HCT116 (cell line): ENCODE measurements at regions not wholly inside any gene's neighbourhood (a gene's known extent, or its start where the extent isn't known, plus 50 kb on each side); places are given as distances from the start of the nearest gene placed in this dataset.

Experiments used
- ATAC-seq: fragments of 200-7000 bp; cut with Tn5 transposase; 2 replicates; pipeline ENCODE4 v1.9.1; 2020; ENCODE audit warnings: mild to moderate bottlenecking, moderate library complexity
- BruUV-seq: library from RNA; stranded (reverse); fragments of 400-500 nt; replicated peaks from 2 replicates; lab custom pipeline; 2021; lab: Mats Ljungman, UMichigan
- CTCF ChIA-PET: fragments of 300-600 bp; sonication (Branson Sonifier 250); formaldehyde crosslinking; loops from one replicate; lab custom pipeline; 2021; ENCODE audit warnings: antibody characterized with exemption; lab: Charles Lee
- POLR2A ChIA-PET: fragments of 300-600, 350-600 bp; sonication (Branson Sonifier 250); formaldehyde crosslinking; loops from one replicate; lab custom pipeline; 2021; ENCODE audit warnings: antibody characterized with exemption; lab: Charles Lee
- RAD21 ChIA-PET, 2 experiments: fragments of 300-600 bp; sonication (Branson Sonifier 250); formaldehyde crosslinking; loops; one replicate each; lab custom pipeline; 2023; ENCODE audit warnings: low total read pairs in 2 of 2; ENCODE audit not compliant: uncharacterized antibody in 2 of 2, unreplicated experiment in 2 of 2, low non-redundant PET in 1 of 2; lab: Charles Lee
- DNase-seq: peaks from one replicate; pipeline ENCODE4 v3.0.0-alpha.2; 2010; ENCODE audit warnings: low read depth, low spot score
- H2AFZ ChIP-seq: fragments of 200-600 bp; shearing (Covaris generic), sonication (generic); 2 replicates; pipeline ENCODE4 v1.6.1; 2017; ENCODE audit warnings: low read depth, mixed run types, mixed read lengths, antibody characterized with exemption, low read length; ENCODE audit not compliant: poor library complexity, severe bottlenecking
- H3K27ac ChIP-seq: 2 replicates; pipeline ENCODE4 v1.5.1; 2012; ENCODE audit warnings: low read depth, low read length
- H3K27me3 ChIP-seq: fragments of 200-600 bp; sonication (generic); 2 replicates; pipeline ENCODE4 v1.6.1; 2016; ENCODE audit warnings: mixed run types, low read length, mixed read lengths; ENCODE audit not compliant: insufficient read depth
- H3K36me3 ChIP-seq, 2 experiments: fragments of 200-500 bp in 1 of 2; fragments of 200-600 bp in 1 of 2; sonication (Bioruptor generic) in 1 of 2; sonication (generic) in 1 of 2; 2 replicates each; pipeline versions ENCODE4 v1.5.1 to v1.6.1; 2014 to 2016; ENCODE audit warnings: low read length in 2 of 2, inconsistent platforms in 1 of 2, mixed read lengths in 1 of 2, mixed run types in 1 of 2; ENCODE audit not compliant: insufficient read depth in 2 of 2, control insufficient read depth in 1 of 2
- H3K4me1 ChIP-seq, 2 experiments: fragments of 200-600 bp in 1 of 2; sonication (generic) in 1 of 2; 2 replicates each; pipeline versions ENCODE4 v1.5.1 to v1.6.1; 2012 to 2017; ENCODE audit warnings: low read length in 2 of 2, inconsistent platforms in 1 of 2, mild to moderate bottlenecking in 1 of 2, mixed read lengths in 1 of 2, mixed run types in 1 of 2, moderate library complexity in 1 of 2; ENCODE audit not compliant: insufficient read depth in 2 of 2, control insufficient read depth in 1 of 2
- H3K4me2 ChIP-seq: fragments of 200-600 bp; sonication (generic); 2 replicates; pipeline ENCODE4 v1.6.1; 2017; ENCODE audit warnings: mixed run types, low read length, mixed read lengths
- H3K4me3 ChIP-seq, 2 experiments: fragments of 200-600 bp in 1 of 2; sonication (generic) in 1 of 2; replicated peaks in 1 of 2; 2 replicates each; pipeline ENCODE4 v1.5.1; 2011 to 2016; ENCODE audit warnings: low read length in 2 of 2, control low read depth in 1 of 2, low read depth in 1 of 2, mild to moderate bottlenecking in 1 of 2, mixed read lengths in 1 of 2, mixed run types in 1 of 2
- H3K79me2 ChIP-seq: fragments of 200-600 bp; sonication (generic); 2 replicates; pipeline ENCODE4 v1.6.1; 2017; ENCODE audit warnings: mild to moderate bottlenecking, mixed run types, low read length, moderate library complexity, mixed read lengths; ENCODE audit not compliant: insufficient read depth
- H3K9ac ChIP-seq: fragments of 200-600 bp; sonication (generic); 2 replicates; pipeline ENCODE4 v1.6.1; 2016; ENCODE audit warnings: low read length, mixed read lengths
- H3K9me2 ChIP-seq: fragments of 200-600 bp; sonication (generic), shearing (Covaris generic); 2 replicates; pipeline ENCODE4 v1.6.1; 2017; ENCODE audit warnings: mixed run types, mild to moderate bottlenecking, moderate library complexity; ENCODE audit not compliant: insufficient read depth
- H3K9me3 ChIP-seq, 2 experiments: fragments of 200-500 bp in 1 of 2; fragments of 200-600 bp in 1 of 2; sonication (Bioruptor generic) in 1 of 2; sonication (generic) in 1 of 2; 2 replicates each; pipeline ENCODE4 v1.6.1; 2014 to 2017; ENCODE audit warnings: low read length in 2 of 2, mixed read lengths in 2 of 2, inconsistent platforms in 1 of 2, low read depth in 1 of 2, mild to moderate bottlenecking in 1 of 2, mixed run types in 1 of 2, moderate library complexity in 1 of 2; ENCODE audit not compliant: control insufficient read depth in 1 of 2, insufficient read depth in 1 of 2
- H4K20me1 ChIP-seq: fragments of 200-600 bp; sonication (generic), shearing (Covaris generic); 2 replicates; pipeline ENCODE4 v1.6.1; 2017; ENCODE audit warnings: mixed run types, mild to moderate bottlenecking, moderate library complexity; ENCODE audit not compliant: insufficient read depth
- CEBPB ChIP-seq: IDR thresholded peaks from 2 replicates; pipeline ENCODE4 v1.6.1; 2012; ENCODE audit warnings: low read depth
- EZH2 ChIP-seq: fragments of 200-600 bp; sonication (generic); IDR thresholded peaks from 2 replicates; pipeline ENCODE4 v1.6.1; 2017; ENCODE audit warnings: antibody characterized with exemption, mixed run types
- POLR2A ChIP-seq: IDR thresholded peaks from 2 replicates; pipeline ENCODE4 v1.7.0; 2011; ENCODE audit warnings: borderline replicate concordance; ENCODE audit not compliant: insufficient read depth, insufficient read length; ENCODE audit errors: extremely low read depth
- POLR2AphosphoS5 ChIP-seq: IDR thresholded peaks from 2 replicates; pipeline ENCODE4 v1.6.1; 2011; ENCODE audit warnings: mild to moderate bottlenecking, low read depth, low read length, moderate library complexity
- RAD21 ChIP-seq: IDR thresholded peaks from 2 replicates; pipeline ENCODE4 v1.6.1; 2012; ENCODE audit warnings: low read depth, mild to moderate bottlenecking
- SIN3A ChIP-seq: IDR thresholded peaks from 2 replicates; pipeline ENCODE4 v1.6.1; 2012; ENCODE audit warnings: low read depth
- ZNF274 ChIP-seq: fragments of 200-500 bp; sonication (Bioruptor generic); IDR thresholded peaks from 2 replicates; pipeline ENCODE4 v1.6.1; 2014; ENCODE audit warnings: mild to moderate bottlenecking, low read depth, low read length, inconsistent platforms
- intact Hi-C: fragments of 100-400 bp; cut with micrococcal nuclease; formaldehyde crosslinking; loops from 2 replicates; pipeline ENCODE4 v1.10.0; 2022
- TF ChIP-seq, protein P1 (sequence below), 3 experiments: fragments of 200-600 bp in 1 of 3; sonication (generic) in 1 of 3; IDR thresholded peaks in 2 of 3; conservative IDR thresholded peaks in 1 of 3; 2 replicates each; pipeline ENCODE4 v1.5.1; 2012 to 2017; ENCODE audit warnings: low read depth in 2 of 3, low read length in 2 of 3, antibody characterized with exemption in 1 of 3, borderline replicate concordance in 1 of 3, control low read depth in 1 of 3, mild to moderate bottlenecking in 1 of 3, mixed read lengths in 1 of 3, mixed run types in 1 of 3, moderate library complexity in 1 of 3; ENCODE audit not compliant: insufficient read depth in 1 of 3
- TF ChIP-seq, protein P2 (sequence below): IDR thresholded peaks from 2 replicates; pipeline ENCODE4 v1.6.1; 2012
- TF ChIP-seq, protein P3 (sequence below): IDR thresholded peaks from 2 replicates; pipeline ENCODE4 v1.6.1; 2012; ENCODE audit warnings: low read depth

DNA sequence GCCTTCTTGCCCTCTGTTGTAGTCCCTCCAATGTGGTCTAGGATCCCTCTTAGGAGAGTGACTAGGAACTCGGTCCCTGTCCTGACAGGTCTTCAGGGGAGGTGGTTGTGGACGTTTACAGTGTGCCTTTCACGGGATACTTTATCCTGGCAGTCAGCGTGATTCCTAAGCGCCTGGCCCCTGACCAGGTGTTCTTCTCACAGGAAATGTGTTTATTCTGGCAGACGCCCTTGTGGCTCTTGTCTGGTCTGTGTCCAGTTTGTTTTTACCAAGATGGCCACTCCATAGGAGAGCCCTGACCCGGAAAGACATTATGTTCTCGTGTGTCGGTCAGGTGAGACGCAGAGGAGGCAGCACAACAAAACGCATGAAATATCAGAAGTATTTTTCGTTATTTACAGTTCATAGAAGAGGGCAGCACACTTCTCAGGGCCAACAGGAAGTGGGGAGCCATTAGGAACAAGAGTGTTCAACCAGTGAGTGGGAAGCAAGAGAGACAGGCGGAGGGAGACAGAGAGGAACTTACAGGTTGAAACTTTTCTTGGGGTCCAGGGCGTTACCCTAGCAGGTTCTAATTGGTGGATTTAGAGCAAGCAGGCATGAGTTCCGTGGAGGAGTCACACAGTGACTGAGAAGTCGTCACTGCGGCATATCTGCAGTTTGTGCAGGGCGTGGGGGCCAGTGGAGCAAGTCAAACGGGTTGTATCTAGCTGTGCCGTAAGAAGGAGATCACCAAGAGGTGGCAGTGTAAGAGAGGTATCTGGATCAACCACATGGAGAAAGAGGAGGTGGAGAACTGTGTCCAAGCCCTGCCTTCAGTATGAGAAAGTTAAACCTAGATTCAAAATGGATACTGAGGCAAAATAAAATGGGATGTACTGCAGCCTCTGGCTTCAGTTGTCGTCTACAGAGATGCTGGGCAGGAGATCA is 412.9 kb downstream of the ZSWIM6 start:
- Histone ChIP-seq H3K27ac (no peak overlapping the region), H3K9me3 (no peaks in the 10 kb centered on the region), H2AFZ (no peak overlapping the region), H3K4me1 (no peaks in the 10 kb centered on the region), H3K27me3 (peaks cover 3% of the 10 kb centered on the region; the same call in 1 of the 2 replicates)
- peak; percentile 85 for ATAC-seq
- no TSS peak for BruUV-seq
- no peak for TF ChIP-seq SIN3A
- TF ChIP-seq RAD21 = peak; percentile 34; the same call in 1 of the 2 replicates
- TF ChIP-seq, protein P1, sequence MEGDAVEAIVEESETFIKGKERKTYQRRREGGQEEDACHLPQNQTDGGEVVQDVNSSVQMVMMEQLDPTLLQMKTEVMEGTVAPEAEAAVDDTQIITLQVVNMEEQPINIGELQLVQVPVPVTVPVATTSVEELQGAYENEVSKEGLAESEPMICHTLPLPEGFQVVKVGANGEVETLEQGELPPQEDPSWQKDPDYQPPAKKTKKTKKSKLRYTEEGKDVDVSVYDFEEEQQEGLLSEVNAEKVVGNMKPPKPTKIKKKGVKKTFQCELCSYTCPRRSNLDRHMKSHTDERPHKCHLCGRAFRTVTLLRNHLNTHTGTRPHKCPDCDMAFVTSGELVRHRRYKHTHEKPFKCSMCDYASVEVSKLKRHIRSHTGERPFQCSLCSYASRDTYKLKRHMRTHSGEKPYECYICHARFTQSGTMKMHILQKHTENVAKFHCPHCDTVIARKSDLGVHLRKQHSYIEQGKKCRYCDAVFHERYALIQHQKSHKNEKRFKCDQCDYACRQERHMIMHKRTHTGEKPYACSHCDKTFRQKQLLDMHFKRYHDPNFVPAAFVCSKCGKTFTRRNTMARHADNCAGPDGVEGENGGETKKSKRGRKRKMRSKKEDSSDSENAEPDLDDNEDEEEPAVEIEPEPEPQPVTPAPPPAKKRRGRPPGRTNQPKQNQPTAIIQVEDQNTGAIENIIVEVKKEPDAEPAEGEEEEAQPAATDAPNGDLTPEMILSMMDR (IDR thresholded peaks at IDR 0.05 in 2 of 3, conservative IDR thresholded peaks at IDR 0.05 in 1 of 3; ENCODE audit: borderline replicate concordance in 1 of 3, insufficient read depth in 1 of 3, low read depth in 2 of 3, low read length in 2 of 3) = peak; percentile 13 to 26 (median 21); a peak in 1 of 6 replicates
- TF ChIP-seq POLR2AphosphoS5 = no peak
- TF ChIP-seq CEBPB = no peak
- TF ChIP-seq, protein P2, sequence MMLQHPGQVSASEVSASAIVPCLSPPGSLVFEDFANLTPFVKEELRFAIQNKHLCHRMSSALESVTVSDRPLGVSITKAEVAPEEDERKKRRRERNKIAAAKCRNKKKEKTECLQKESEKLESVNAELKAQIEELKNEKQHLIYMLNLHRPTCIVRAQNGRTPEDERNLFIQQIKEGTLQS = no peak
- no peak for TF ChIP-seq POLR2A
- no peak for TF ChIP-seq ZNF274
- no peak for TF ChIP-seq EZH2
- TF ChIP-seq, protein P3, sequence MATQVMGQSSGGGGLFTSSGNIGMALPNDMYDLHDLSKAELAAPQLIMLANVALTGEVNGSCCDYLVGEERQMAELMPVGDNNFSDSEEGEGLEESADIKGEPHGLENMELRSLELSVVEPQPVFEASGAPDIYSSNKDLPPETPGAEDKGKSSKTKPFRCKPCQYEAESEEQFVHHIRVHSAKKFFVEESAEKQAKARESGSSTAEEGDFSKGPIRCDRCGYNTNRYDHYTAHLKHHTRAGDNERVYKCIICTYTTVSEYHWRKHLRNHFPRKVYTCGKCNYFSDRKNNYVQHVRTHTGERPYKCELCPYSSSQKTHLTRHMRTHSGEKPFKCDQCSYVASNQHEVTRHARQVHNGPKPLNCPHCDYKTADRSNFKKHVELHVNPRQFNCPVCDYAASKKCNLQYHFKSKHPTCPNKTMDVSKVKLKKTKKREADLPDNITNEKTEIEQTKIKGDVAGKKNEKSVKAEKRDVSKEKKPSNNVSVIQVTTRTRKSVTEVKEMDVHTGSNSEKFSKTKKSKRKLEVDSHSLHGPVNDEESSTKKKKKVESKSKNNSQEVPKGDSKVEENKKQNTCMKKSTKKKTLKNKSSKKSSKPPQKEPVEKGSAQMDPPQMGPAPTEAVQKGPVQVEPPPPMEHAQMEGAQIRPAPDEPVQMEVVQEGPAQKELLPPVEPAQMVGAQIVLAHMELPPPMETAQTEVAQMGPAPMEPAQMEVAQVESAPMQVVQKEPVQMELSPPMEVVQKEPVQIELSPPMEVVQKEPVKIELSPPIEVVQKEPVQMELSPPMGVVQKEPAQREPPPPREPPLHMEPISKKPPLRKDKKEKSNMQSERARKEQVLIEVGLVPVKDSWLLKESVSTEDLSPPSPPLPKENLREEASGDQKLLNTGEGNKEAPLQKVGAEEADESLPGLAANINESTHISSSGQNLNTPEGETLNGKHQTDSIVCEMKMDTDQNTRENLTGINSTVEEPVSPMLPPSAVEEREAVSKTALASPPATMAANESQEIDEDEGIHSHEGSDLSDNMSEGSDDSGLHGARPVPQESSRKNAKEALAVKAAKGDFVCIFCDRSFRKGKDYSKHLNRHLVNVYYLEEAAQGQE = no peak
- TF ChIP-seq, all 23 proteins: peak for 2
- RAD21 ChIA-PET = interaction anchor here in 1 of 2 experiments (0.7 kb wide), 1 partner anchor 381 kb away, joined by 4 read pairs; no protein-coding TSS in a partner anchor
- Histone ChIP-seq H3K4me2 (no peak overlapping the region), H3K4me3 (no peak overlapping the region), H4K20me1 (no peaks in the 10 kb centered on the region), H3K9ac (no peak overlapping the region), H3K36me3 (no peaks in the 10 kb centered on the region), H3K9me2 (no peaks in the 10 kb centered on the region), H3K79me2 (no peaks in the 10 kb centered on the region)
- intact Hi-C loops = no loop called here
- CTCF ChIA-PET = no interaction called here
- POLR2A ChIA-PET = no interaction called here
- peak; percentile 2 for DNase-seq
